Keratinocyte (primary cell): ENCODE measurements at regions not wholly inside any gene's neighbourhood (a gene's known extent, or its start where the extent isn't known, plus 50 kb on each side); places are given as distances from the start of the nearest gene placed in this dataset.

Experiments
- DNase-seq: peaks from one replicate; pipeline ENCODE4 v3.0.0-alpha.2; 2011; ENCODE audit warnings: low read depth, missing footprints, low spot score
- FAIRE-seq: peaks from 2 replicates; lab custom pipeline; 2011; peaks lifted over from hg19 to GRCh38; lab: Jason Lieb, UNC
- H2AFZ ChIP-seq: 2 replicates; pipeline ENCODE4 v1.6.0; 2012; ENCODE audit warnings: low read length, control low read depth, inconsistent platforms; ENCODE audit not compliant: control insufficient read depth
- H3K27ac ChIP-seq: 2 replicates; pipeline ENCODE4 v1.5.1; 2011; ENCODE audit warnings: low read length; ENCODE audit not compliant: control insufficient read depth, insufficient read depth
- H3K27me3 ChIP-seq: 3 replicates; pipeline ENCODE4 v1.6.0; 2011; ENCODE audit warnings: low read length; ENCODE audit not compliant: control insufficient read depth, insufficient read depth; ENCODE audit errors: extremely low read depth
- H3K36me3 ChIP-seq, 2 experiments: 2 replicates in 1 of 2; 3 replicates in 1 of 2; pipeline ENCODE4 v1.5.1; 2011; ENCODE audit warnings: low read length in 2 of 2, mild to moderate bottlenecking in 1 of 2; ENCODE audit not compliant: control insufficient read depth in 2 of 2, insufficient read depth in 2 of 2; ENCODE audit errors: extremely low read depth in 1 of 2
- H3K4me1 ChIP-seq: 3 replicates; pipeline ENCODE4 v1.5.1; 2011; ENCODE audit warnings: low read length; ENCODE audit not compliant: control insufficient read depth, insufficient read depth; ENCODE audit errors: extremely low read depth
- H3K4me2 ChIP-seq: 3 replicates; pipeline ENCODE4 v1.6.0; 2011; ENCODE audit warnings: low read depth, low read length; ENCODE audit not compliant: control insufficient read depth, insufficient read depth; ENCODE audit errors: extremely low read depth
- H3K4me3 ChIP-seq, 3 experiments: fragments of 200-600 bp in 1 of 3; sonication (generic) in 1 of 3; 2 replicates in 2 of 3; 3 replicates in 1 of 3; pipeline ENCODE4 v1.5.1; 2011 to 2016; ENCODE audit warnings: low read length in 3 of 3, mild to moderate bottlenecking in 3 of 3, control low read depth in 2 of 3, inconsistent platforms in 1 of 3, low read depth in 1 of 3, mixed read lengths in 1 of 3, mixed run types in 1 of 3, moderate library complexity in 1 of 3; ENCODE audit not compliant: control insufficient read depth in 2 of 3, insufficient read depth in 2 of 3; ENCODE audit errors: extremely low read depth in 1 of 3
- H3K79me2 ChIP-seq: 2 replicates; pipeline ENCODE4 v1.6.0; 2012; ENCODE audit warnings: low read length; ENCODE audit not compliant: control insufficient read depth, insufficient read depth
- H3K9ac ChIP-seq: 3 replicates; pipeline ENCODE4 v1.6.0; 2011; ENCODE audit warnings: low read length; ENCODE audit not compliant: control insufficient read depth, insufficient read depth; ENCODE audit errors: extremely low read depth
- H3K9me1 ChIP-seq: 3 replicates; pipeline ENCODE4 v1.6.0; 2011; ENCODE audit warnings: low read length; ENCODE audit not compliant: control insufficient read depth, insufficient read depth; ENCODE audit errors: extremely low read depth
- H3K9me3 ChIP-seq: 2 replicates; pipeline ENCODE4 v1.5.1; 2012; ENCODE audit warnings: low read depth, low read length; ENCODE audit not compliant: control insufficient read depth
- H4K20me1 ChIP-seq: 3 replicates; pipeline ENCODE4 v1.6.0; 2011; ENCODE audit warnings: low read length; ENCODE audit not compliant: control insufficient read depth, insufficient read depth; ENCODE audit errors: extremely low read depth
- CTCF ChIP-seq, 3 experiments: IDR thresholded peaks in 1 of 3; conservative IDR thresholded peaks in 1 of 3; optimal IDR thresholded peaks in 1 of 3; 2 replicates in 2 of 3; 3 replicates in 1 of 3; pipeline versions ENCODE3 to v1.5.1; 2011; ENCODE audit warnings: low read length in 3 of 3, mild to moderate bottlenecking in 3 of 3, moderate library complexity in 2 of 3, control low read depth in 1 of 3, inconsistent platforms in 1 of 3; ENCODE audit not compliant: insufficient read depth in 2 of 3; ENCODE audit errors: extremely low read depth in 1 of 3
- EZH2 ChIP-seq: IDR thresholded peaks from one replicate; pipeline ENCODE4 v1.6.1; 2012; ENCODE audit warnings: inconsistent platforms, mild to moderate bottlenecking, low read length, moderate library complexity
- dilution Hi-C: fragments of 300-500 bp; cut with MboI; formaldehyde crosslinking; loops from one replicate; pipeline ENCODE4 v1.7.0; 2020; ENCODE audit warnings: low sequenced_read_pairs; ENCODE audit not compliant: extremely low pct_ligation_motif_present

GRCh38 chr1:38250356-38250755 is 203.8 kb upstream of the POU3F1 start:
- Histone ChIP-seq H2AFZ (no peak overlapping the region), H3K9me1 (no peaks in the 10 kb centered on the region), H3K4me2 (no peak overlapping the region), H3K27me3 (no peaks in the 10 kb centered on the region), H3K79me2 (no peaks in the 10 kb centered on the region), H4K20me1 (no peaks in the 10 kb centered on the region), H3K27ac (no peak overlapping the region), H3K36me3 (no peaks in the 10 kb centered on the region), H3K4me1 (no peaks in the 10 kb centered on the region), H3K4me3 (no peak overlapping the region), H3K9ac (no peak overlapping the region), H3K9me3 (no peaks in the 10 kb centered on the region)
- no peak for DNase-seq
- dilution Hi-C loops = no loop called here
- TF ChIP-seq CTCF (optimal IDR thresholded peaks at IDR 0.05 in 1 of 3, IDR thresholded peaks at IDR 0.05 in 1 of 3, conservative IDR thresholded peaks at IDR 0.05 in 1 of 3; ENCODE audit: extremely low read depth in 1 of 3, insufficient read depth in 2 of 3, low read length in 3 of 3) = no peak
- TF ChIP-seq EZH2 = no peak
- no peak for FAIRE-seq

GRCh38 chr1:38249001-38249400 is 202.4 kb upstream of the POU3F1 start:
- no peak for DNase-seq
- H3K9ac ChIP-seq = no peak overlapping the region
- FAIRE-seq = no peak
- H3K9me3 ChIP-seq = no peaks in the 10 kb centered on the region
- no peak overlapping the region for H3K4me2 ChIP-seq
- H3K27me3 ChIP-seq = no peaks in the 10 kb centered on the region
- no peak overlapping the region for H3K27ac ChIP-seq
- dilution Hi-C loops = no loop called here
- no peak overlapping the region for H3K4me3 ChIP-seq
- no peak overlapping the region for H2AFZ ChIP-seq
- no peaks in the 10 kb centered on the region for H3K9me1 ChIP-seq
- no peaks in the 10 kb centered on the region for H3K79me2 ChIP-seq
- H3K4me1 ChIP-seq = no peaks in the 10 kb centered on the region
- H4K20me1 ChIP-seq = no peaks in the 10 kb centered on the region
- no peaks in the 10 kb centered on the region for H3K36me3 ChIP-seq
- TF ChIP-seq EZH2 (no peak), CTCF (optimal IDR thresholded peaks at IDR 0.05 in 1 of 3, IDR thresholded peaks at IDR 0.05 in 1 of 3, conservative IDR thresholded peaks at IDR 0.05 in 1 of 3; ENCODE audit: extremely low read depth in 1 of 3, insufficient read depth in 2 of 3, low read length in 3 of 3) (no peak)
